AG04450 (cell line): ENCODE measurements at regions not wholly inside any gene's neighbourhood (a gene's known extent, or its start where the extent isn't known, plus 50 kb on each side); places are given as distances from the start of the nearest gene placed in this dataset.

Experiments used
- CTCF ChIA-PET: fragments of 300-600, 350-600 bp; formaldehyde crosslinking; extraction: SDS; loops from one replicate; lab custom pipeline; 2022; ENCODE audit warnings: antibody characterized with exemption, inconsistent platforms; lab: Charles Lee
- POLR2A ChIA-PET: fragments of 350-600 bp; formaldehyde crosslinking; extraction: SDS; loops from one replicate; lab custom pipeline; 2021; ENCODE audit warnings: antibody characterized with exemption, inconsistent platforms; lab: Yijun Ruan, JAX
- DNase-seq: peaks from one replicate; pipeline ENCODE4 v3.0.0-alpha.2; 2011; ENCODE audit warnings: low read depth, low spot score
- H3K27ac ChIP-seq: one replicate; pipeline ENCODE4 v1.5.1; 2012; ENCODE audit warnings: low read depth, low read length, control low read depth
- H3K27me3 ChIP-seq: one replicate; pipeline ENCODE4 v1.6.0; 2012; ENCODE audit warnings: low read length; ENCODE audit not compliant: control insufficient read depth, insufficient read depth
- H3K4me3 ChIP-seq: 2 replicates; pipeline ENCODE4 v1.5.1; 2011; ENCODE audit warnings: mild to moderate bottlenecking, low read depth, low read length, control low read depth
- H3K9me3 ChIP-seq: 2 replicates; pipeline ENCODE4 v1.5.1; 2012; ENCODE audit warnings: low read length; ENCODE audit not compliant: control insufficient read depth, insufficient read depth
- TF ChIP-seq, protein P1 (sequence below): IDR thresholded peaks from 2 replicates; pipeline ENCODE4 v1.5.1; 2011; ENCODE audit warnings: low read depth, low read length, control low read depth, inconsistent platforms

DNA sequence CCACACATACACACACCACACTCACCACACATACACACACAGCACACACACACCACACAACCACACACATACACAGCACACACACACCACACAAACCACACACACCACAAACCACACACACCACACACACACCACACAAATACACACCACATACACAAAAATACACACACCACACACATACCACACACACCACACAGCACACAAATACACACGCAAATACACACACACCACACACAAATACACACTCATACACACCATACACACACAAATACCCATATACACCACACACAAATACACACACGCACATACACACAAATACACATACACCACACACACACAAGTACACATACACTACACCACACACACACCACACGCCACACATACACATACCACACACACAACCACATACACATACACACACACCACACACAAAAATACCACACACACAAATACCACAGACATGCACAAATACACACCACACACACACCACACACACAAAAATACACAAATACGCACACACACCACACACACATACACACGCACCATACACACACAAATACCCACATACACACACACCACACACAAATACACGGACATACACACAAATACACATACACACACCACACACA lies 134.6 kb upstream of the TWIST2 start:
- no peak overlapping the region for H3K4me3 ChIP-seq
- ChIA-PET CTCF (no interaction called here), POLR2A (no interaction called here)
- no peak overlapping the region for H3K27ac ChIP-seq
- H3K9me3 ChIP-seq: no peaks in the 10 kb centered on the region; the same call in 1 of the 2 replicates
- DNase-seq: no peak
- peaks cover 7% of the 10 kb centered on the region for H3K27me3 ChIP-seq
- TF ChIP-seq, protein P1, sequence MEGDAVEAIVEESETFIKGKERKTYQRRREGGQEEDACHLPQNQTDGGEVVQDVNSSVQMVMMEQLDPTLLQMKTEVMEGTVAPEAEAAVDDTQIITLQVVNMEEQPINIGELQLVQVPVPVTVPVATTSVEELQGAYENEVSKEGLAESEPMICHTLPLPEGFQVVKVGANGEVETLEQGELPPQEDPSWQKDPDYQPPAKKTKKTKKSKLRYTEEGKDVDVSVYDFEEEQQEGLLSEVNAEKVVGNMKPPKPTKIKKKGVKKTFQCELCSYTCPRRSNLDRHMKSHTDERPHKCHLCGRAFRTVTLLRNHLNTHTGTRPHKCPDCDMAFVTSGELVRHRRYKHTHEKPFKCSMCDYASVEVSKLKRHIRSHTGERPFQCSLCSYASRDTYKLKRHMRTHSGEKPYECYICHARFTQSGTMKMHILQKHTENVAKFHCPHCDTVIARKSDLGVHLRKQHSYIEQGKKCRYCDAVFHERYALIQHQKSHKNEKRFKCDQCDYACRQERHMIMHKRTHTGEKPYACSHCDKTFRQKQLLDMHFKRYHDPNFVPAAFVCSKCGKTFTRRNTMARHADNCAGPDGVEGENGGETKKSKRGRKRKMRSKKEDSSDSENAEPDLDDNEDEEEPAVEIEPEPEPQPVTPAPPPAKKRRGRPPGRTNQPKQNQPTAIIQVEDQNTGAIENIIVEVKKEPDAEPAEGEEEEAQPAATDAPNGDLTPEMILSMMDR: no peak

DNA sequence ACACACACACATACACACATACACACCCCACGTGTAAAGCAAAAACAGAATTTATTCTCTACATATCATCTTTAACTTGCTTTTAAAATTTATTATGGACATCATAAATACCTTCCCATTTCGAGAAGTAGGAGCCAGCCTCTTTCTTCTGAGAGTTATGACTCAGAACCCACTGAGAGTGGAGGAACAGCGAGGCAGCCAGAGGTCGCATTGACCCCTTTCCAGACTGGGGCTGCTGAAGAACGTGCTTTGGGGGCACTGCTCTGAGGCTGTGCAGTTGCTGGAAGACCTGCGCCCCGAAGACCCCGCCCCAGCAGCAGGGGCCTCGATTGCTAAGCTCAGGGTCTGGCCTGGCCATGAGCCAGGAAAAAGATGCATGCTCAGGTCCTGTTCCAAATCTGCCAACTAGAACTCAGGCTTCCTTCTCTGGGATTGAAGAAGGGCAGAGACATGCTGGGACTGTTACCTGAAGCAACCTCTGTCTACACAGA lies 133.8 kb upstream of the TWIST2 start:
- no peak for DNase-seq
- peaks cover 4% of the 10 kb centered on the region for H3K27me3 ChIP-seq
- CTCF ChIA-PET: no interaction called here

DNA sequence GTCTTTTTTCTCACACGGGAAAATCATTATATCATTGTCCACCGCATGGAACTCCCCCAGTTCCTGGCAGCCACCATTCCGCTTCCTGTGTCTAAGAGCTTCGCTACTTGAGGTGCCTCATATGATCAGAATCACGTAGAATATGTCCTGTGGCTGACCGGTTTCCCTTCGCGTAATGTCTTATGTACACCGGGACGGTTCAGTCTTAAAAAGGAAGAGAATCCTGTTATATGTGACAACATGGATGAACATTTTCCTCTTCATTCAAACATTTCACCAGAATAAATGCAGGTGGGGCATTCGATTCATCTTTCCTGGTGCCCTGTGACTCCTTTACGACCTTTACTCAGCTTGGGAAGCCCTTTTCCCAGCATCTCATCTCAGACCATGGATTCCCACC lies 131.7 kb upstream of the TWIST2 start:
- Histone ChIP-seq H3K27me3 (peaks cover 4% of the 10 kb centered on the region), H3K9me3 (no peaks in the 10 kb centered on the region; the same call in 1 of the 2 replicates), H3K27ac (no peak overlapping the region), H3K4me3 (no peak overlapping the region)
- POLR2A ChIA-PET: no interaction called here
- no peak for DNase-seq
- CTCF ChIA-PET: interaction anchor here (1.0 kb wide), 1 partner anchor 193 kb away, joined by 3 read pairs; no protein-coding TSS in a partner anchor
- TF ChIP-seq, protein P1: no peak

More for the DNA sequence above, 133.8 kb upstream of the TWIST2 start:
- Histone ChIP-seq H3K4me3 (no peak overlapping the region), H3K9me3 (no peaks in the 10 kb centered on the region; the same call in 1 of the 2 replicates), H3K27ac (no peak overlapping the region)
- TF ChIP-seq, protein P1: no peak
- POLR2A ChIA-PET: interaction anchor here (0.7 kb wide), 1 partner anchor 537 kb away, joined by 3 read pairs; no protein-coding TSS in a partner anchor

DNA sequence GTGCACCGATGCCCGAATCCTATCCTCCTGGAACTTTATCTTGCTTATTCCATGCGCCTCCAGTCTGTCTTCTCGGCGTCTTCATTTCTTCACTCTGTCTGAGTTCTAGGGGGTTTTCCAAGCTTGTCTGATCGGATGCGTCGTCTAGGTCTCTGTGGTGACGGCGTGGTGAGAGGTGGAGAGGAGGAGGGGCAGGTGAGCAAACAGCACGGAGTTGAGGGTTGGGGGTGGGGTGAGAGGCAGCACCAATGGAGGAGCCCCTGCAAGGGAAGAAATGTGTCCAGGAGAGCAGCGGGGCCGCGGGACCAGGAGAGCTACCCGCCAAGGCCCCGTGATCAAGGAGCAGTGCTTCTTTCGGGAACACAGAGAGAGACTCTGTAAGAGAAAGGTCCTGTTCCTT lies 131.3 kb upstream of the TWIST2 start:
- CTCF ChIA-PET: interaction anchor here (1.0 kb wide), 1 partner anchor 193 kb away, joined by 3 read pairs; no protein-coding TSS in a partner anchor
- no peak overlapping the region for H3K4me3 ChIP-seq
- TF ChIP-seq, protein P1: no peak
- H3K27me3 ChIP-seq: peaks cover 2% of the 10 kb centered on the region
- H3K9me3 ChIP-seq: no peaks in the 10 kb centered on the region; the same call in 1 of the 2 replicates
- DNase-seq: no peak
- H3K27ac ChIP-seq: no peak overlapping the region
- POLR2A ChIA-PET: no interaction called here

DNA sequence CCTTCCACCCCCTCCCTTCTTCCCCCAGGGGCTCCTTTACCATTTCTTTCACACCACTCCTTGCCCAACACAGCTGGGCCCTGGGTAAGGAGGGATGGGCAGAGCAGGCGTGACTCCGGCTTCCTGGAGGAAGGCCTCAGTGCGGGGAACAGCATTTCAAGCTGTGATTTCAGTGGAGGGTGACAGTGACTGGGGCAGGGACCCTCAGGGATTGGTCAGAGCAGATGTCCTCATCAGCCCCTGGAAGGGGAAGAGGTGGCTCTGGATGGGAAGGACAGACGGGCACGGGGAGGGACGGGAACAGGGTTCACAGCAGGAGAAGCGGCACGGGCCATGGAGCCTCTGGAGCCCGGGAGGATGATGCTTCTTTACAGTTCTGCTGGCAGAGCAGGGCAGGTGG lies 130.8 kb upstream of the TWIST2 start:
- POLR2A ChIA-PET: no interaction called here
- CTCF ChIA-PET: no interaction called here
- Histone ChIP-seq H3K9me3 (no peaks in the 10 kb centered on the region; the same call in 1 of the 2 replicates), H3K27me3 (peaks cover 2% of the 10 kb centered on the region), H3K27ac (no peak overlapping the region), H3K4me3 (no peak overlapping the region)
- TF ChIP-seq, protein P1: no peak
- no peak for DNase-seq
